ENCODE measurements at regions not wholly inside any gene's neighbourhood (a gene's known extent, or its start where the extent isn't known, plus 50 kb on each side); places are given as distances from the start of the nearest gene placed in this dataset.
A peak's percentile ranks its signal among the peaks of the same experiment; 100 is the strongest.

DNA sequence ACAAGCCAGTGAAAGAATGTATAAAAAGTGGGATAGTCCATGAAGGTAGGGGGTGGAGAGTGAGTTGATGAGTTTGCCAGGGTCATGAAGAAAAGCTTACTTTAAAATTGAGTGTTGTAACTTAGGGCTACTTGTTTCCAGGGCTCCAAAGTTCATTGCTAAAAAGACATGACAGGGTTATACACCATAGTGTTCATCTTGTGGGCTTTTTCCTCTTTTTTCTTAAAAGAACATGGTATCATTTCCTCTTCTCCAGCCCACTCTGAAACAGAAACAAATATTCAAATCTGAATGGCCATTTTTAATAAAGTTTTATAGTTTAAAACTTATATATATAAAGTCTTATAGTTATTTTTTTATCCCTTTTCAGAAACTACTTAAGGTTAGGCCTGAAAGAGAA is 115.7 kb upstream of the SMC2 start:
- Histone ChIP-seq H3K27ac (no peak overlapping the region), H3K9me3 (replicated peaks) (no peaks in the 10 kb centered on the region), H3K27me3 (no peaks in the 10 kb centered on the region), H3K4me3 (no peak overlapping the region), H3K4me1 (no peaks in the 10 kb centered on the region), H3K36me3 (no peaks in the 10 kb centered on the region)
- DNase-seq = no peak

DNA sequence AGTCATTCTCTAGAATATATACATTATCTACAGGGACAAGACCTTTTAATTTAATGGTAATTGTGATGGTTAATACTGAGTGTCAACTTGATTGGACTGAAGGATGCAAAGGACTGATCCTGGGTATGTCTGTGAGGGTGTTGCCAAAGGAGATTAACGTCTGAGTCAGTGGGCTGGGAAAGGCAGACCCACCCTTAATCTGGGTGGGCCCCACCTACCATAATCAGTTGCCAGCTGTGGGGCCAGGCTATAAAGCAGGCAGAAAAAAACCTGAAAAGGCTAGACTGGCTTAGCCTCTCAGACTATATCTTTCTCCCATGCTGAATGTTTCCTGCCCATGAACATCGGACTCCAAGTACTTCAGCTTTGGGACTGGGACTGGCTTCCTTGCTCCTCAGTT is 112.2 kb upstream of the SMC2 start:
- Histone ChIP-seq H3K4me1 (no peaks in the 10 kb centered on the region), H3K9me3 (replicated peaks) (no peaks in the 10 kb centered on the region), H3K4me3 (no peak overlapping the region), H3K27ac (no peak overlapping the region), H3K36me3 (no peaks in the 10 kb centered on the region), H3K27me3 (no peaks in the 10 kb centered on the region)
- no peak for DNase-seq

DNA sequence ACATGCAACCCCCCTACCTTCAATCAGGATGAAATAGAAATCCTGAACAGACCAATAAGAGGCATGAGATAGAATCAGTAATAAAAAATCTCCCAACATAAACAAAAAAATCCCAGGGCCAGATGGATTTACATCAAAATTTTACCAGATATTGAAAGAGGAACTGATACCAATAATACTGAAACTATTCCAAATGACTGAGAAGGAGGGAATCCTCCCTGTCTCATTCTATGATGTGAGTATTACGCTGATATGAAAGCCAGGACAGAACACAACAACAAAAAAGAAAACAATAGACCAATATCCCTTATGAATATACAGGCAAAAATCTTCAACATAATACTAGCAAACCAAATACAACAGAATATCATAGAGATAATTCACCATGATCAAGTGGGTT is 109.0 kb upstream of the SMC2 start:
- H3K4me1 ChIP-seq = no peaks in the 10 kb centered on the region
- H3K27me3 ChIP-seq = no peaks in the 10 kb centered on the region
- no peak overlapping the region for H3K4me3 ChIP-seq
- H3K27ac ChIP-seq = no peak overlapping the region
- DNase-seq = no peak
- H3K9me3 ChIP-seq (replicated peaks) = no peaks in the 10 kb centered on the region
- H3K36me3 ChIP-seq = no peaks in the 10 kb centered on the region

DNA sequence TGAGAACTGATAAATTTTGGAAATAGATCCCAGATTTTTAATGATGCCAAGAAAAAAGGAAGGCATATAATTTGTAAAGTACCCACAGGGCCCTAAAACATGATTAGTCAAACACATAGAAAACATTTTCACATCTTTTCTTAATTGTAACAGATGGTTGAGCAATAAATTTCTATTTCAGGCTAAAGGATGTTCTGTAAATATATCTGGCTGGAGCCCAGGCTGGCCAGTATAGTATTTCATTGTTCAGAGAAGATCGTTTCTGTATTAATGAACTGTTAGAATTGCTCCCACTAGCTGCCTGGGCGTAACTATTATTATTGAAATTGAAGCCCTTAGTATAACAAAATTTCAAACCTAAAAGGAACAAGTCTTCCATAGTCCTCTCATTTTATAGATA is 105.3 kb upstream of the SMC2 start:
- Histone ChIP-seq H3K9me3 (replicated peaks) (no peaks in the 10 kb centered on the region), H3K36me3 (no peaks in the 10 kb centered on the region), H3K4me1 (no peaks in the 10 kb centered on the region), H3K27me3 (no peaks in the 10 kb centered on the region), H3K4me3 (no peak overlapping the region), H3K27ac (no peak overlapping the region)
- no peak for DNase-seq

DNA sequence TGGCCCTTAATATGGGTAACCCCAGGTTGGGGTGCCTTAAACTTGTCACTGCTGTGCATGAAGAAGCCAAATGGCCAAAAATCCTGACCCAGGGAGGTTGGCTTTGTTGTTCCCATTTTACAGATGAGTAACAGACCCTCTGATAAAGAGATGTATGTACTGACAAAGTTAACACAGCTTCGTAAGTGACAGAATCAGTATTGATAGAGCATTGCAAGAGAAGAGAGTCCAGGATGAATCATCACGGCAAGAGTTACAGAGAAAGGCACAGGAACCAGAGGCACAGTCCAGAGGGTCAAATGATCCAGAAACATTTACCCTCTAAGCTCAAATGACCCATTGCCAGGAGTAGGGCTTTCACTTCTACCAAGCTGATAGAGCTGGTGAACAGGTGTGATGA is 103.8 kb upstream of the SMC2 start:
- H3K4me1 ChIP-seq = no peaks in the 10 kb centered on the region
- no peak overlapping the region for H3K27ac ChIP-seq
- no peaks in the 10 kb centered on the region for H3K9me3 ChIP-seq (replicated peaks)
- DNase-seq = no peak
- no peak overlapping the region for H3K4me3 ChIP-seq
- H3K27me3 ChIP-seq = no peaks in the 10 kb centered on the region
- no peaks in the 10 kb centered on the region for H3K36me3 ChIP-seq

DNA sequence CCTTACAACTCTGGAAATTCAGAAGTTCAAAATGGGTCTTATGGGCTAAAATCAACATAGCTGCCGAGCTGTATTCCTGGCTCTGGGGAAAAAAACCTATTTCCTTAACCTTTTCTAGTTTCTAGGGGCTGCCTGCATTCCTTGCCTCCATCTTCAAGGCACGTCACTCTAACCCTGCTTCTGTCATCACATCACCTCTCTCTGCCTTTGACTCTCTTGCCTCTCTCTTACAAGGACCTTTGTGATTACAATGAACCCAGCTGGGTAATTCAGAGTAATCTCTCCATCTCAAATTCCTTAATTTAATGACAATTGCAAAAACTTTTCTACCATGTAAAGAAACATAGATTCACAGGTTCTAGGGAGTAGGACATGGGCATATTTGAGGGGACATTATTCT is 103.1 kb upstream of the SMC2 start:
- H3K4me3 ChIP-seq = no peak overlapping the region
- H3K36me3 ChIP-seq = no peaks in the 10 kb centered on the region
- H3K27ac ChIP-seq = no peak overlapping the region
- H3K4me1 ChIP-seq = no peaks in the 10 kb centered on the region
- DNase-seq = no peak
- peaks cover 4% of the 10 kb centered on the region; the same call in 1 of the 2 replicates for H3K9me3 ChIP-seq (replicated peaks)
- H3K27me3 ChIP-seq = no peaks in the 10 kb centered on the region

DNA sequence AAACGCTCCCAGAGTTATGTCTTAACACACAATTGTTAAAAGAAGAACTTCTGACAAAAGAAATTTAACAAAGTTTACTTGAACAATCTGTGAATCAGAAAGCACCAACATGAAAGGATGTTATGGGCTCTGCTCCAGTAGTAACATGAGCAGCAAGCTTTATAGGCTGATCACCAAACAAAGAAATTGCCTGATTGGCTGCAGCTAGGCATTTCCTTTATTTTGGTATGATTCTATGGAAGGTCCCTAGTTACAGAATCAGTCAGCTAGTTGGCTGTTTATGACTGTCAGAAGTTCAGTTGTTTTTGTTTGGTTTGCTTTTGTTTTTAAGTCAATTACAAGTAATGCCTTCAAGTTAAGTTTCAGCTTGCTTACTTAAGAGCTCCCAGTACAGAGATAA is 102.4 kb upstream of the SMC2 start:
- H3K27ac ChIP-seq = no peak overlapping the region
- peaks cover 4% of the 10 kb centered on the region; the same call in 1 of the 2 replicates for H3K9me3 ChIP-seq (replicated peaks)
- H3K4me1 ChIP-seq = no peaks in the 10 kb centered on the region
- no peak overlapping the region for H3K4me3 ChIP-seq
- DNase-seq = no peak
- no peaks in the 10 kb centered on the region for H3K36me3 ChIP-seq
- H3K27me3 ChIP-seq = no peaks in the 10 kb centered on the region

DNA sequence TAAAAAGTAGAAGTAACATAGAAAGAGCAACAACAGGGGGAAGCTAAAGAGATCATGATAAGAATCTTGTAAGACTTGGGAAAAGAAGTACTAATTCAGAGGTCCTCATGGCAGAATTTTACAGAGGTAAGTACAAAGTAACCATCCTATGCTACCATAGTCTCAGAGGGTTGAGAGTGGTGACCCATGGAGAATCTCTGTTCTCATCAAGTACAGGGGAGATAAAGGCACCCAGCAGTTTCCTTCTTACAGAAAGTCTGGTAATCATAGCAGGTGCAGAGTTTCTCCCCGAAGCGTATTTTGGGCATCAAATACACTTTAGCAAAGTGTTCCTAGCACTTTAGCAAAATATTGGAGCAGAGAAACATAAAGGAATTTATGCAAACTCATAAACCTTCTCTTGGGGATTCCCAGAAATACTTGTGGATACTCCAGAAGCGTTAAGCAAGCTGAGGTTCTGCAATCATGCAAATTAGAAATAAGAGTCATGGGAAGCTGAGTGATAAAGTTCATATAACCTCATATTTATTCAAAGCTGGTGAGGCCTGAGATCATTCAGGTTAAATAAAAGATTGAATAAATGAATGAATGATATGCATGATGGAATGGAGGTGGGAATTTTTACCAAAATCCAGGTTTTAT is 101.0 kb upstream of the SMC2 start:
- Histone ChIP-seq H3K9me3 (replicated peaks) (peaks cover 4% of the 10 kb centered on the region; the same call in 1 of the 2 replicates), H3K27ac (no peak overlapping the region), H3K27me3 (no peaks in the 10 kb centered on the region), H3K4me1 (peaks cover 5% of the 10 kb centered on the region; the same call in 1 of the 2 replicates), H3K36me3 (no peaks in the 10 kb centered on the region), H3K4me3 (no peak overlapping the region)
- no peak for DNase-seq

DNA sequence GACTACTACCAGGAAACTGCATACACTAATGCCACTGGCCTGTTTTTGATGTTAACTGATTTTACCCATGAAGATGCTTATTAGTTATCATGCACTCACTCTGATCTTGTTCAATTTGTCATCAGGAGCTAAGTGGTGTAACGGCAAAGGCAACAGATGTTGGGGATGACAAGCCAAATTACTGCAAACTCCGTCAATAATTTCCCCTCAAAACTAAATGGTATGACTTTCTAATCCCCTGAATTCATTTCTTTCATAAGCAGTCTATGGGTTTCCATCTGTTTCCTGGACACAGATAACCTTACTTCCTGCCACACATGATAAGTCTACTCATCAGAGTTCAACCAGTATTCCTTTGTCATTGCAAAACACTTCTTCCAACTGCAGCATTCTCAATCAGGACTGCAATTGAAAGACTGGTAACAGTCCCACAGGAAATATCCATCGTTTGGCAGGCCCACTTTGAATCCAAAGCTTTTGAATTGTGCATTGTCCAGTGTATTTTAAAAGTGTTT is 96.2 kb upstream of the SMC2 start:
- H3K4me3 ChIP-seq = no peak overlapping the region
- H3K36me3 ChIP-seq = no peaks in the 10 kb centered on the region
- peaks cover 11% of the 10 kb centered on the region; the same call in 1 of the 2 replicates for H3K4me1 ChIP-seq
- H3K27me3 ChIP-seq = no peaks in the 10 kb centered on the region
- peaks cover 4% of the 10 kb centered on the region; the same call in 1 of the 2 replicates for H3K9me3 ChIP-seq (replicated peaks)
- H3K27ac ChIP-seq = peak overlapping the region; percentile 57
- peak in 1 of 2 experiments; percentile 68 for DNase-seq

DNA sequence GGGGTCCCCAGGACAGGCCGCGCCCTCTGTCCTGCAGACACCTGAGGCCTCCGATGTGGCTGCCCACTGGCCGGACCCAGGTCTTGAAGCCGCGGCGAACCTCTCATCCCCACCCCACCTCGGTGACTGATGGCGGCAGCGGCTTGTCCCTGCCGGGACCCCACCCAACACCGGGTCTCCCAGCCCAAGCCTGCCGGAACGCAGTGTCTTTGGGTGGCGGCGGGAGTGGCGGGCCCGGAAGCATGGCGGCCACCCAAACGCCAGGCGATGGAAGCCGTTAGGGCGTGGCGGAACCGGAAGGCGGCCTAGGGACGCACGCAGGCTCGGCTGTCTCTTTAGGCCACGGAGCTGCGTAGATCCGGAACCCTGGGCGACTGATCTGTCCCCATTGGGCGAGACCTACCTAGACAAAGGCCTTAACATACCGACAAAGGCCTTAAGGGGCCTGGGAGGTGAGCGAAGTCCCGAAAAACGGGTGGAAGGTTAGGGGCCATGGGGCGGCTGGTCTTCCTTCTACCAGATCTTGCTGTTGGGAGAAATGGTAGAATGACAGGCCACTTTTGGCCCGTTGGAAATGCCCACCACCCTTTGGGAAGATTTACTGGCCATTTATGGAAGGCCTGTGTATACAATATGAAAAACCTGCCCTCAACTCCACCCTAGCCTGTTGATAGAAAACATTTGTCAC is 94.6 kb upstream of the SMC2 start:
- H3K36me3 ChIP-seq = no peaks in the 10 kb centered on the region
- DNase-seq = no peak
- peaks cover 11% of the 10 kb centered on the region; the same call in 1 of the 2 replicates for H3K4me1 ChIP-seq

DNA sequence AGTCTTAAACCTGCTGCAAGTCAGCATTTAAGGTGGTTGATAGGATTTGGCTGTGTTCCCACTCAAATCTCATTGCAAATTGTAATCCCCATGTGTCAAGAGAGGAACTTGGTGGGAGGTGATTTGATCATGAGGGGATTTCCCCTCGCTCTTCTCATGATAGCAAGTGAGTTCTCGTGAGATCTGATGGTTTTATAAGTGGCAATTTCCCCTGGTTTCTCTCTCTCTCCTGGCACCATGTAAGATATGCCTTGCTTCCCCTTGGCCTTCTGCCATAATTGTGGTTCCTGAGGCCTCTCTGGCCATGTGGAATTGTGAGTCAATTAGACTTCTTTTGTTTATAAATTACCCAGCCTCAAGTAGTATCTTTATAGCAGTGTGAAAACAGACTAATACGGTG is 84.3 kb upstream of the SMC2 start:
- no peaks in the 10 kb centered on the region for H3K9me3 ChIP-seq (replicated peaks)
- no peak overlapping the region for H3K4me3 ChIP-seq
- no peaks in the 10 kb centered on the region; the same call in 1 of the 2 replicates for H3K4me1 ChIP-seq
- peak; percentile 19 to 54 for DNase-seq
- no peak overlapping the region for H3K27ac ChIP-seq
- no peaks in the 10 kb centered on the region for H3K27me3 ChIP-seq
- H3K36me3 ChIP-seq = no peaks in the 10 kb centered on the region

More for the DNA sequence above, 94.6 kb upstream of the SMC2 start:
- no peak overlapping the region for H3K4me3 ChIP-seq
- no peaks in the 10 kb centered on the region for H3K27me3 ChIP-seq
- H3K9me3 ChIP-seq (replicated peaks) = peaks cover 4% of the 10 kb centered on the region; the same call in 1 of the 2 replicates
- H3K27ac ChIP-seq = no peak overlapping the region

DNA sequence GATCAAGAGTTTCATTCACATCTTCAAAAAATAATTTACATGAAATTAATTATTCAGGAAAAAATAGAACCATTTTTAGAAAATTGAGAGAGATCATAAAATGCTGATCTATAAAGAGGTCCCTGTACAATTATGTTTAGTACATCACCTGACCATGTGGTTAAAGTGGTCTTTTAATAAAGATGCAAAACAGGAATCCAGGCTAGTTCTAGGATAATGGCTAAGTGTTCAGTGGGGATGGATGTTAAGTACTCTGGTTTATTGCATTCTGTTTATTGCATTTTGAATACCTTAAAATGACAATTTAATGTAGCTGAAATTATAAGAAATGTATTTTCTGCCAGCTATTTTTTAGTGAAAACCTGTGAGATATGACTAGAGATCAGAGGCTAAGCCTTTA is 72.0 kb upstream of the SMC2 start:
- Histone ChIP-seq H3K36me3 (no peaks in the 10 kb centered on the region), H3K4me1 (no peaks in the 10 kb centered on the region), H3K27ac (no peak overlapping the region), H3K4me3 (no peak overlapping the region), H3K27me3 (no peaks in the 10 kb centered on the region), H3K9me3 (replicated peaks) (no peaks in the 10 kb centered on the region)
- no peak for DNase-seq

DNA sequence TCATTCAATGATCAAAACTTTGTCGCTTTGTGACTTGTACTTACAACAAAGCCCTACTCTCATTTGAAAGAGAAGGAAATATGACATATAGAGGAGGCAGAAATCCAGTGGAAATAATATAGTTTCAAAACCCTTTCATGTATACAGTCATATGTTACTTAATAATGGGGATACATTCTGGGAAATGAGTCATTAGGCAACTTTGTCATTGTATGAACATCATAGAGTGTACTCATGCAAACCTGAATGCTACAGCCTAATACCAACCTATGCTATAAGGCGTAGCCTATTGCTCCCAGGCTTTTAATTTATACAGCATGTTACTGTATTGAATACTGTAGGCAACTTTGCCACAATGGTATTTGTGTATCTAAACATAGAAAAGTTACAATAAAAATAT is 69.0 kb upstream of the SMC2 start:
- no peaks in the 10 kb centered on the region for H3K9me3 ChIP-seq (replicated peaks)
- DNase-seq = no peak

DNA sequence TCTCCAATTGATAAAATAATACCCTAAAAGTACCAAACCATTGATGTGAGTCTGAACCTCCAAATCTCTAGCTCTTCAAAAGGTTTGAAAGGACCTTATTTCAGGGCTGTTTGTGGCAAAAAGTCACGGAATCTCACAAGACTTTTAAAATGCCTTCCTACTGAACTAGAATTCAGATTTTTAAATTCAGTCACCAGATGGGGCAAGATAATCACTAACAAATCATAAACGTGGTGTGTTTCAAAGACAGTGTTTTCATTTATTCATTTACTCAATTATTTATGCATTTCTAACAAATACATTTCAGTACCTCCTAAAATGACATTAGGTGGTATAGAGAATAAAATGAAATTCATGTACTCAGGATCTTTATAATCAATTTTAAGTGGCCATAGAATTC is 68.2 kb upstream of the SMC2 start:
- H3K4me1 ChIP-seq = no peaks in the 10 kb centered on the region
- H3K36me3 ChIP-seq = no peaks in the 10 kb centered on the region
- no peaks in the 10 kb centered on the region for H3K9me3 ChIP-seq (replicated peaks)
- H3K4me3 ChIP-seq = no peak overlapping the region
- H3K27me3 ChIP-seq = no peaks in the 10 kb centered on the region
- no peak overlapping the region for H3K27ac ChIP-seq
- DNase-seq = no peak

More for the DNA sequence above, 69.0 kb upstream of the SMC2 start:
- Histone ChIP-seq H3K36me3 (no peaks in the 10 kb centered on the region), H3K4me3 (no peak overlapping the region), H3K27me3 (no peaks in the 10 kb centered on the region), H3K27ac (no peak overlapping the region), H3K4me1 (no peaks in the 10 kb centered on the region)

DNA sequence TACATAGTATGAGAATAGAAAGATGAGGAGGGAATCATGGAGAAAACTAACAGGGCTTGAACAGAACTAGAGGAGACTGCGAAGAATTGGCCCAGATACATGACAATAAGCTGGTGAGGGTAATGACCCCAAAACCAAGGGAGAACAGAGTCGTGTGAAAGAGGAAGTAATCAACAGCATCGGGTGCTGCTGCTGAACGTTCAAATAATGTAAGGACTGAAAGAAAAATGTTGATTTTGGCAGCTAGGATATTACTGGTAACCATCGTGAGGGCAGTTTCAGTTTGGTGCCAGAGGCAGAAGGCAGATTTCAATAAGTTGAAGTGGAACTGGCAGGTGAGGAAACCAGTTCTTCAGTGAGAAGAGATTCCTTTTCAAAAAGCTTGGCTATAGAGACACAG is 66.8 kb upstream of the SMC2 start:
- Histone ChIP-seq H3K36me3 (no peaks in the 10 kb centered on the region), H3K4me3 (no peak overlapping the region), H3K27me3 (no peaks in the 10 kb centered on the region), H3K4me1 (no peaks in the 10 kb centered on the region), H3K9me3 (replicated peaks) (no peaks in the 10 kb centered on the region), H3K27ac (no peak overlapping the region)
- no peak for DNase-seq

Data from SJCRH30 (cell line).